ENCODE measurements at regions not wholly inside any gene's neighbourhood (a gene's known extent, or its start where the extent isn't known, plus 50 kb on each side); places are given as distances from the start of the nearest gene placed in this dataset.
"Not testable (repeated sequence)": the region's sequence is repeated elsewhere in the genome, so short reads cannot be mapped to it uniquely, and the experiment has no call there.

DNA sequence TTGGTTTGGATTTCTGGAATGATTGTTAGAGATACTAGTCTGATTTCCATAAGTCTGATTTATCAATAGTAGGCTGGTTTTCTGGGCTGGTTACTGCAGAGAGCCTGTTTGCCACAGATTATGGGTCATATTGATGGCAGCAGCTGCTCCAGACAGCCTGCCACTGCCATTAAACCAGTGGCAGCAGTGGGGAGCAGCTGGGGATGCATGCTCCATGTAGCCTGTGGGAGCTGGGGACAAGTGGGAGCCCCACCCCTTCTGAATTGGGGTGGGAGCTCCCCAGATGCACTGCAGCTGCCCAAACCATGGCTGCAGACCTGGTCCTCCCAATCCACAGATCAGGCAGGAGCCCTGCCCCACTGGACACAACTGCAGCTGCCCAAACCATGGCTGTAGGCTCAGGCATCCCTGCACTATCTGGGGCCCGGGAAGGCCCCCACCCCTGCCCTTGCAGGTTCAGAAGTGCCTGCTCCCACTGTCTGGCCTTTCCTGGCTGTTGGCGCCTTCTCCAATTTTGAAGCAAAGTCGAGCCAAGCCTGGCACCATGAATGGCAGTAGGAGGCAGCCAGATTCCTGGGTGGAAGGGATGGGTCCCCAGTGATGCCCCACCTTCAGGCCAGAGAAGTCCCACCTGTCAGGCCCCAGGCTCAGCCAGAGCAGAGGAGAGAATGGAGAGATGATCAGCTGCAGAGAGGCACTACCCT lies 402.9 kb upstream of the TYRP1 start:
- Mint-ChIP-seq H3K4me3 (ENCODE audit: unreplicated experiment) (no peak overlapping the region), H3K36me3 (ENCODE audit: low read depth, unreplicated experiment) (no peaks in the 10 kb centered on the region), H3K27ac (ENCODE audit: unreplicated experiment) (no peak overlapping the region), H3K4me1 (ENCODE audit: unreplicated experiment) (no peaks in the 10 kb centered on the region), H3K9me3 (ENCODE audit: unreplicated experiment) (no peaks in the 10 kb centered on the region), H3K27me3 (ENCODE audit: unreplicated experiment) (no peaks in the 10 kb centered on the region)
- TF ChIP-seq, protein P1, sequence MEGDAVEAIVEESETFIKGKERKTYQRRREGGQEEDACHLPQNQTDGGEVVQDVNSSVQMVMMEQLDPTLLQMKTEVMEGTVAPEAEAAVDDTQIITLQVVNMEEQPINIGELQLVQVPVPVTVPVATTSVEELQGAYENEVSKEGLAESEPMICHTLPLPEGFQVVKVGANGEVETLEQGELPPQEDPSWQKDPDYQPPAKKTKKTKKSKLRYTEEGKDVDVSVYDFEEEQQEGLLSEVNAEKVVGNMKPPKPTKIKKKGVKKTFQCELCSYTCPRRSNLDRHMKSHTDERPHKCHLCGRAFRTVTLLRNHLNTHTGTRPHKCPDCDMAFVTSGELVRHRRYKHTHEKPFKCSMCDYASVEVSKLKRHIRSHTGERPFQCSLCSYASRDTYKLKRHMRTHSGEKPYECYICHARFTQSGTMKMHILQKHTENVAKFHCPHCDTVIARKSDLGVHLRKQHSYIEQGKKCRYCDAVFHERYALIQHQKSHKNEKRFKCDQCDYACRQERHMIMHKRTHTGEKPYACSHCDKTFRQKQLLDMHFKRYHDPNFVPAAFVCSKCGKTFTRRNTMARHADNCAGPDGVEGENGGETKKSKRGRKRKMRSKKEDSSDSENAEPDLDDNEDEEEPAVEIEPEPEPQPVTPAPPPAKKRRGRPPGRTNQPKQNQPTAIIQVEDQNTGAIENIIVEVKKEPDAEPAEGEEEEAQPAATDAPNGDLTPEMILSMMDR (IDR thresholded peaks at IDR 0.05; ENCODE audit: unreplicated experiment): no peak
- DNase-seq (ENCODE audit: low spot score): no peak

DNA sequence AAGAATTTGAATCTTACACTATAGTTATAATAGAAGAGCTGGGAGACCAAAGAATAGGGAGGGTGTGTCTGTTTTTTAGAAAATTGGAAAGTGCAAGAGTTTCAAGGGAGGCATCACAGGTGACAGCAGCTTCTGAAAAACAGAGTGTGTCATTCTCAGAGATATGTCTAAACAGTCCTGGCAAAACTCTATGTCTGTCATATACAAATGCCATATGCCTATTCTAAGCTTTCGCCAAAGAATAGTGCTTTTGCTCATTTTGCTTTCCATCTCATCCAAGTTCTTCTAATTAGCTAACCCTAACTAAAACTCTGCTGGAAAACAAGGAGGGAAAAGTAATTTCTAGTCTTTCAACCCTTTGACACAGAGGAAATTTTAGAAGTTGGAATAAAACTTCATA lies 388.0 kb upstream of the TYRP1 start:
- H3K27ac Mint-ChIP-seq (ENCODE audit: unreplicated experiment): no peak overlapping the region
- no peak for DNase-seq (ENCODE audit: low spot score)
- no peaks in the 10 kb centered on the region for H3K36me3 Mint-ChIP-seq (ENCODE audit: low read depth, unreplicated experiment)
- no peak overlapping the region for H3K4me3 Mint-ChIP-seq (ENCODE audit: unreplicated experiment)
- H3K9me3 Mint-ChIP-seq (ENCODE audit: unreplicated experiment): no peaks in the 10 kb centered on the region
- no peaks in the 10 kb centered on the region for H3K4me1 Mint-ChIP-seq (ENCODE audit: unreplicated experiment)
- no peaks in the 10 kb centered on the region for H3K27me3 Mint-ChIP-seq (ENCODE audit: unreplicated experiment)
- TF ChIP-seq, protein P1 (IDR thresholded peaks at IDR 0.05; ENCODE audit: unreplicated experiment): no peak

DNA sequence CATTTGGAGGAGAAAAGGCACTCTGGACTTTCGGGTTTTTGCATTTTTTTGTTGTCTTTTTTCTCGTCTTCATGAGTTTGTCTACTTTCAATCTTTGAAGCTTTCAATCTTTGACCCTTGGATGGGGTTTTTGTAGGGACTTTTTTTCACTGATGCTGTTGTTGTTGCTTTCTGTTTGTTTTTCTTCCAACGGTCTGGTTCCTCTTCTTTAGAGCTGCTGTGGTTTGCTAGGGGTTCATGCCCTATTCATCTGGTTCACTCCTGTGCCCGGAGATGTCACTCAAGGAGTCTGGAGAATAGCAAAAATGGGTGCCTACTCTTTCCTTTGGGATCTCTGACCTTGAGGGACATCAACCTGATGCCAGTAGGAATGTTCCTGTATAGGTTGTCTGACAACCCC lies 378.6 kb upstream of the TYRP1 start:
- DNase-seq (ENCODE audit: low spot score): no peak
- no peak overlapping the region for H3K4me3 Mint-ChIP-seq (ENCODE audit: unreplicated experiment)
- H3K27ac Mint-ChIP-seq (ENCODE audit: unreplicated experiment): no peak overlapping the region
- H3K36me3 Mint-ChIP-seq (ENCODE audit: low read depth, unreplicated experiment): no peaks in the 10 kb centered on the region
- TF ChIP-seq, protein P1 (IDR thresholded peaks at IDR 0.05; ENCODE audit: unreplicated experiment): no peak
- peaks cover 2% of the 10 kb centered on the region for H3K27me3 Mint-ChIP-seq (ENCODE audit: unreplicated experiment)
- no peaks in the 10 kb centered on the region for H3K4me1 Mint-ChIP-seq (ENCODE audit: unreplicated experiment)
- H3K9me3 Mint-ChIP-seq (ENCODE audit: unreplicated experiment): no peaks in the 10 kb centered on the region

DNA sequence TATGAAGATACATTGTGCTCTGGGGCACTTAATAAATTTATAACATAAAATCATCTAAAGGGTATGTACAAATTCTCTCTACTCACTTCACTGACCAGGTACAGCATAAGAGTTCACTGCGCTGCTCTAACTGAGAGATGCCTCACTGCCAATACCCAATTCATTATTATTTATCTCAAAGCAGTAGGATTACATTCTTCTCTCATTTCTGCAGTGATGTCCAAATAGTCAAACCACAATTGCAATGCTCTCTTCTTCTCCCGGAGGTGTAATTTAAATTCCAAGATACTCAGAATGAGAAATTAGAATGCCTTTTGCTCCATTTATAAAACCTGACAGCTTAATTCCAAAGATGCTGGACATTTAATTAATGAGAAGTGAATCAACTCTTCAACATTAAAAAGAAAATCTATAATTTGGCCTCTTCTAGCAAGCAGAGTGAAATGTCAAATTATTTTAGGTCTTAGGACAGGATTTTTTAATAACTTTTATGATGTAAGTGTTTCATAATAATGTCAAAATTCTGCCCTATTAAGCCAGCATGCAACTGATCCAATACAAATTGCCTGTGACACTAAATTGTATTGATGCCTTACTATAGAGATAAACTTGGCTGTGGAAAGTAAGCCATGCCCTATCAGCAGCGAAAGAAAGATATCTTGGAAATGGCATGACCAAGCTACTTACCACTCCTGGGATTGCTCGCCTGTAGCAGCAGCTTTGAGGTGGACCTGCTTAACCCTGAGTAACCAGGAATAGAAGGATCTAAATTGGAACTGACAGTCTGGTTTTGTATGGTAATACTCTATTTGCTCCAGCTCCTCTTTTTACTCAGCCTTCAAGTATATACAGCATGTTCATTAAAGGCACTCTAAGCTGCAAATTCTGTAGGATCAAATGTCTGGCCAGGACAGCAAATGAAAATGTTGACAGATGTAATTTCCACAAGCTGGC lies 374.2 kb upstream of the TYRP1 start:
- DNase-seq (ENCODE audit: low spot score): no peak
- Mint-ChIP-seq H3K4me3 (ENCODE audit: unreplicated experiment) (no peak overlapping the region), H3K4me1 (ENCODE audit: unreplicated experiment) (no peaks in the 10 kb centered on the region), H3K27me3 (ENCODE audit: unreplicated experiment) (peaks cover 2% of the 10 kb centered on the region), H3K27ac (ENCODE audit: unreplicated experiment) (no peak overlapping the region), H3K36me3 (ENCODE audit: low read depth, unreplicated experiment) (no peaks in the 10 kb centered on the region), H3K9me3 (ENCODE audit: unreplicated experiment) (no peaks in the 10 kb centered on the region)
- TF ChIP-seq, protein P1 (IDR thresholded peaks at IDR 0.05; ENCODE audit: unreplicated experiment): no peak

DNA sequence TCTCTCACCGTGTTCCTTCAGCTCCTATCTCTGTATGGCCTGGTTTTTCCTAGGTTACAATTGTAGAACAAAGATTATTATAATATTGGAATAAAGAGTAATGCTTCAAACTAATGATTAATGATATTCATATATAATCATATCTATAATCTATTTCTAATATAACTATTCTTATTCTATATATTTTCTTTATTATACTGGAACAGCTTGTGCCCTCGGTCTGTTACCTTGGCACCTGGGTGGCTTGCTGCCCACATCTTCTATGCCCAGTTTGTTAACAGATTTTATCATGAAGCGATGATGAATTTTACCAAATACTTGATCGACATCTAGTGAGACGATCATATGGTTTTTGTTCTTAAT lies 363.6 kb upstream of the TYRP1 start:
- Mint-ChIP-seq H3K27ac (ENCODE audit: unreplicated experiment) (no peak overlapping the region), H3K9me3 (ENCODE audit: unreplicated experiment) (no peaks in the 10 kb centered on the region), H3K27me3 (ENCODE audit: unreplicated experiment) (peaks cover 2% of the 10 kb centered on the region), H3K4me1 (ENCODE audit: unreplicated experiment) (no peaks in the 10 kb centered on the region), H3K4me3 (ENCODE audit: unreplicated experiment) (no peak overlapping the region), H3K36me3 (ENCODE audit: low read depth, unreplicated experiment) (no peaks in the 10 kb centered on the region)
- DNase-seq (ENCODE audit: low spot score): no peak
- TF ChIP-seq, protein P1 (IDR thresholded peaks at IDR 0.05; ENCODE audit: unreplicated experiment): peak; percentile 3

DNA sequence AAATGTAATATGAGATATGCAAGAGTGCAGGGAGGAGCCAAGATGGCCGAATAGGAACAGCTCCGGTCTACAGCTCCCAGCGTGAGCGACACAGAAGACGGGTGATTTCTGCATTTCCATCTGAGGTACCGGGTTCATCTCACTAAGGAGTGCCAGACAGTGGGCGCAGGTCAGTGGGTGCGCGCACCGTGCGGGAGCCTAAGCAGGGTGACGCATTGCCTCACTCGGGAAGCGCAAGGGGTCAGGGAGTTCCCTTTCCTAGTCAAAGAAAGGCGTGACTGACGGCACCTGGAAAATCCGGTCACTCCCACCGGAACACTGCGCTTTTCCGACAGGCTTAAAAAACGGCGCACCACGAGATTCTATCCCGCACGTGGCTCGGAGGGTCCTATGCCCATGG lies 359.2 kb upstream of the TYRP1 start:
- not testable (repeated sequence) for H3K27ac Mint-ChIP-seq (ENCODE audit: unreplicated experiment); H3K9me3 Mint-ChIP-seq (ENCODE audit: unreplicated experiment); DNase-seq (ENCODE audit: low spot score); H3K27me3 Mint-ChIP-seq (ENCODE audit: unreplicated experiment); H3K4me1 Mint-ChIP-seq (ENCODE audit: unreplicated experiment); H3K4me3 Mint-ChIP-seq (ENCODE audit: unreplicated experiment); H3K36me3 Mint-ChIP-seq (ENCODE audit: low read depth, unreplicated experiment)
